ENCODE measurements at regions not wholly inside any gene's neighbourhood (a gene's known extent, or its start where the extent isn't known, plus 50 kb on each side); places are given as distances from the start of the nearest gene placed in this dataset.

DNA sequence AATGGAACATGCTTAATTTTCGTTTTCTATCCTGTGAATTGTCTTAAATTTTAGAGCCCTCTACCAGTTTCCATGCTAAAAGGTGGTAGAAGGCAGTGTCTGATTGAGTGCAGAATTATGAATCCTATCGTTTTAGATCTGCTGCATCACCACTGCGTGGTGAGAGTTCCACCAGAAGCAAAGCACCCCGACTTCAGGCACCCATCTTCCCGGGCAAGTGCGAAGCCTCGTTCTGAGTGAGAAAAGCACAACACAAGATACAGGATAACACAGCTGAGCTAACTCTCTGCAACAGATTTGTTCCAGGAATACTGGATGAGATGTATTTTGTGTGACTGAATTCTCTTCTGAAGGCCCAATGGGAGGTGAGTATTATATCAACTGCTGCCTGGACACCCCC, 471.5 kb downstream of the EIPR1 start:
- no peaks in the 10 kb centered on the region for H3K9me3 ChIP-seq (ENCODE audit: control insufficient read depth, low read length)
- no peaks in the 10 kb centered on the region for H3K9me3 Mint-ChIP-seq
- TF ChIP-seq CTCF (conservative IDR thresholded peaks at IDR 0.05): no peak
- no peaks in the 10 kb centered on the region for H3K4me1 ChIP-seq (ENCODE audit: control insufficient read depth, insufficient read depth, low read length)
- no peaks in the 10 kb centered on the region for H3K27me3 ChIP-seq (ENCODE audit: control insufficient read depth, insufficient read depth, low read length, poor library complexity, severe bottlenecking)
- H3K4me3 Mint-ChIP-seq: no peak overlapping the region
- H3K9ac ChIP-seq (ENCODE audit: extremely low read depth, low read length, poor library complexity, severe bottlenecking): no peak overlapping the region
- no peaks in the 10 kb centered on the region for H3K36me3 Mint-ChIP-seq (ENCODE audit: low read depth)
- DNase-seq: no peak
- no peaks in the 10 kb centered on the region for H3K36me3 ChIP-seq (ENCODE audit: control insufficient read depth, insufficient read depth, low read length)
- peaks cover 7% of the 10 kb centered on the region for H3K4me1 Mint-ChIP-seq
- 92 to 100% methylated on average over 1 to 7 of the region's 7 CpGs for WGBS, 2 experiments (ENCODE audit: insufficient coverage in 1 of 2, insufficient read length in 1 of 2)
- H3K27me3 Mint-ChIP-seq (ENCODE audit: insufficient read depth): no peaks in the 10 kb centered on the region
- H3K27ac Mint-ChIP-seq: no peak overlapping the region
- H3K4me3 ChIP-seq (ENCODE audit: low read length): no peak overlapping the region
- H3K27ac ChIP-seq (ENCODE audit: low read depth, low read length): no peak overlapping the region

- Mint-ChIP-seq H3K27ac (no peak overlapping the region), H3K4me1 (peaks cover 7% of the 10 kb centered on the region)
Measured at GRCh38 chr2:2904721-2905350, 472.8 kb downstream of the EIPR1 start.

GRCh38 chr2:2902547-2903281, 474.9 kb downstream of the EIPR1 start:
- no peak overlapping the region for H3K27ac ChIP-seq (ENCODE audit: low read depth, low read length)
- TF ChIP-seq CTCF (conservative IDR thresholded peaks at IDR 0.05): no peak
- H3K9me3 ChIP-seq (ENCODE audit: control insufficient read depth, low read length): no peaks in the 10 kb centered on the region
- no peaks in the 10 kb centered on the region for H3K27me3 Mint-ChIP-seq (ENCODE audit: insufficient read depth)
- no peaks in the 10 kb centered on the region for H3K36me3 Mint-ChIP-seq (ENCODE audit: low read depth)
- 82 to 93% methylated on average over 7 to 8 of the region's 8 CpGs for WGBS, 2 experiments (ENCODE audit: insufficient coverage in 1 of 2, insufficient read length in 1 of 2)
- no peaks in the 10 kb centered on the region for H3K4me1 ChIP-seq (ENCODE audit: control insufficient read depth, insufficient read depth, low read length)
- H3K4me3 ChIP-seq (ENCODE audit: low read length): no peak overlapping the region
- no peak for DNase-seq
- no peaks in the 10 kb centered on the region for H3K36me3 ChIP-seq (ENCODE audit: control insufficient read depth, insufficient read depth, low read length)
- H3K9ac ChIP-seq (ENCODE audit: extremely low read depth, low read length, poor library complexity, severe bottlenecking): no peak overlapping the region
- H3K27me3 ChIP-seq (ENCODE audit: control insufficient read depth, insufficient read depth, low read length, poor library complexity, severe bottlenecking): no peaks in the 10 kb centered on the region
- no peak overlapping the region for H3K4me3 Mint-ChIP-seq
- H3K4me1 Mint-ChIP-seq: peaks cover 7% of the 10 kb centered on the region
- H3K27ac Mint-ChIP-seq: no peak overlapping the region
- H3K9me3 Mint-ChIP-seq: peaks cover 3% of the 10 kb centered on the region

More at GRCh38 chr2:2904721-2905350, 472.8 kb downstream of the EIPR1 start:
- DNase-seq: no peak
- no peak overlapping the region for H3K27ac ChIP-seq (ENCODE audit: low read depth, low read length)
- no peaks in the 10 kb centered on the region for H3K27me3 ChIP-seq (ENCODE audit: control insufficient read depth, insufficient read depth, low read length, poor library complexity, severe bottlenecking)
- no peak overlapping the region for H3K4me3 ChIP-seq (ENCODE audit: low read length)
- Mint-ChIP-seq H3K9me3 (peaks cover 3% of the 10 kb centered on the region), H3K27me3 (ENCODE audit: insufficient read depth) (no peaks in the 10 kb centered on the region), H3K4me3 (no peak overlapping the region), H3K36me3 (ENCODE audit: low read depth) (no peaks in the 10 kb centered on the region)
- 87 to 91% methylated on average over 12 to 13 of the region's 16 CpGs for WGBS, 2 experiments (ENCODE audit: insufficient coverage in 1 of 2, insufficient read length in 1 of 2)
- H3K4me1 ChIP-seq (ENCODE audit: control insufficient read depth, insufficient read depth, low read length): no peaks in the 10 kb centered on the region
- H3K36me3 ChIP-seq (ENCODE audit: control insufficient read depth, insufficient read depth, low read length): no peaks in the 10 kb centered on the region
- no peak for TF ChIP-seq CTCF (conservative IDR thresholded peaks at IDR 0.05)
- H3K9me3 ChIP-seq (ENCODE audit: control insufficient read depth, low read length): no peaks in the 10 kb centered on the region
- no peak overlapping the region for H3K9ac ChIP-seq (ENCODE audit: extremely low read depth, low read length, poor library complexity, severe bottlenecking)
